ENCODE measurements at regions not wholly inside any gene's neighbourhood (a gene's known extent, or its start where the extent isn't known, plus 50 kb on each side); places are given as distances from the start of the nearest gene placed in this dataset.
"Not testable (repeated sequence)": the region's sequence is repeated elsewhere in the genome, so short reads cannot be mapped to it uniquely, and the experiment has no call there.

DNA sequence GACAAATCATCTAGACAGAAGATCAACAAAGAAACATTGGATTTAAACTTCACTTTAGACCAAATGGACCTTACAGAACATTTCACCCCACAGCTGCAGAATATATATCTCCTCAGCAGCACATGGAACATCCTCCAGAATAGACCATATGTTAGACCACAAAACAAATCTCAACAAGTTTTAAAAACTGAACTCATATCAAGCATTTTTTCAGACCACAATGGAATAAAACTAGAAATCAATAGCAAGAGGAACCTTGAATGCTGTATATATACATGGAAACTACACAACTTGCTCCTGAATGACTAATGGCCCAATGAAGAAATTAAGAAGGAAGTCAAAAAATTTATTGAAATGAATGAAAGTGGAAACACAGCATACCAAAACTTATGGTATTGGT is 157.7 kb downstream of the MTERF1 start:
- H3K9me3 ChIP-seq = peaks cover 0 to 3% of the 10 kb centered on the region in 2 donors
- H3K36me3 ChIP-seq = no peaks in the 10 kb centered on the region
- no peak overlapping the region for H3K4me3 ChIP-seq
- TF ChIP-seq, protein P1, sequence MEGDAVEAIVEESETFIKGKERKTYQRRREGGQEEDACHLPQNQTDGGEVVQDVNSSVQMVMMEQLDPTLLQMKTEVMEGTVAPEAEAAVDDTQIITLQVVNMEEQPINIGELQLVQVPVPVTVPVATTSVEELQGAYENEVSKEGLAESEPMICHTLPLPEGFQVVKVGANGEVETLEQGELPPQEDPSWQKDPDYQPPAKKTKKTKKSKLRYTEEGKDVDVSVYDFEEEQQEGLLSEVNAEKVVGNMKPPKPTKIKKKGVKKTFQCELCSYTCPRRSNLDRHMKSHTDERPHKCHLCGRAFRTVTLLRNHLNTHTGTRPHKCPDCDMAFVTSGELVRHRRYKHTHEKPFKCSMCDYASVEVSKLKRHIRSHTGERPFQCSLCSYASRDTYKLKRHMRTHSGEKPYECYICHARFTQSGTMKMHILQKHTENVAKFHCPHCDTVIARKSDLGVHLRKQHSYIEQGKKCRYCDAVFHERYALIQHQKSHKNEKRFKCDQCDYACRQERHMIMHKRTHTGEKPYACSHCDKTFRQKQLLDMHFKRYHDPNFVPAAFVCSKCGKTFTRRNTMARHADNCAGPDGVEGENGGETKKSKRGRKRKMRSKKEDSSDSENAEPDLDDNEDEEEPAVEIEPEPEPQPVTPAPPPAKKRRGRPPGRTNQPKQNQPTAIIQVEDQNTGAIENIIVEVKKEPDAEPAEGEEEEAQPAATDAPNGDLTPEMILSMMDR (IDR thresholded peaks at IDR 0.05) = no peak
- TF ChIP-seq POLR2A (IDR thresholded peaks at IDR 0.05) = no peak
- DNase-seq = no peak
- no peaks in the 10 kb centered on the region for H3K27me3 ChIP-seq
- H3K27ac ChIP-seq = no peak overlapping the region
- H3K4me1 ChIP-seq = no peaks in the 10 kb centered on the region
- intact Hi-C loops (cut with DNase I; ENCODE audit: low total_unique reads) = no loop called here

DNA sequence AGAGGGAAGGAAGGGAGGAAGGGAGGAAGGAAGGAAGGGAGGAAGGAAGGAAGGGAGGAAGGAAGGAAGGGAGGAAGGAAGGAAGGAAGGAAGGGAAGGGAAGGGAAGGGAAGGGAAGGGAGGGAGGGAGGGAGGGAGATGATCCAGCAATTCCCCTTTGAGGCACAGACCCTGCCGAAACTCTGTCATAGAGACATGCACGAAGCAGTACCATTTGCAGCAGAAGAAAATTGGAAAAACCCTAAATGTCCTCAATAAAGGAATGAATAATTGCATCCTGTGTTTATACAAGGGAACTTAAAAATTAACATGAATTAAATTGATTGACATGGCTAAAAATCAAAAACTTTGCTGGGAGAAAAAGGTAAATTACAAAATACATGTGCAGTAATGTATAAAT is 151.5 kb downstream of the MTERF1 start:
- H3K27me3 ChIP-seq; intact Hi-C loops (cut with DNase I; ENCODE audit: low total_unique reads); H3K4me3 ChIP-seq; H3K36me3 ChIP-seq; H3K9me3 ChIP-seq; DNase-seq; H3K4me1 ChIP-seq; H3K27ac ChIP-seq: not testable (repeated sequence)

DNA sequence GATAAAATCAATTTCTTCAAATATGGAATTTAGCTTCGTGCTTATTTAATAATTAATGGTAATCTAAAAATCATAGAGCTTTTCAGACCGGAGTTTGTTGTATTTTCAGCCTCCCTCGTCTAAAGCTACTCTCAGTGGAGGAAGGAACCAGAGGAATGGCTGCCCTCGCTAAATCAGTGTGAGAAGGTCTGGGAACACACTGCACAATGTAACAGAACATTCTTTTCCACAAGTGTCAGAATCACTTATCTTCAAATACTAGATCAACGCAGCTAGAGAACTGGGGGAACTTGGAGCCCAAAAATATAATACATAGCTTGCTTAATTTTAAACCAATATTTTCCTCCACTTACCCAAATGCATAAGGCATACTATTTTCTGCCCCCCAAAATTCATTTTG is 148.5 kb downstream of the MTERF1 start:
- Histone ChIP-seq H3K36me3 (no peaks in the 10 kb centered on the region), H3K27ac (no peak overlapping the region), H3K4me1 (no peaks in the 10 kb centered on the region), H3K4me3 (no peak overlapping the region), H3K9me3 (peaks cover 0 to 6% of the 10 kb centered on the region in 2 donors), H3K27me3 (no peaks in the 10 kb centered on the region)
- TF ChIP-seq POLR2A (IDR thresholded peaks at IDR 0.05) = no peak
- TF ChIP-seq, protein P1 (IDR thresholded peaks at IDR 0.05) = no peak
- no peak for DNase-seq
- intact Hi-C loops (cut with DNase I; ENCODE audit: low total_unique reads) = no loop called here

DNA sequence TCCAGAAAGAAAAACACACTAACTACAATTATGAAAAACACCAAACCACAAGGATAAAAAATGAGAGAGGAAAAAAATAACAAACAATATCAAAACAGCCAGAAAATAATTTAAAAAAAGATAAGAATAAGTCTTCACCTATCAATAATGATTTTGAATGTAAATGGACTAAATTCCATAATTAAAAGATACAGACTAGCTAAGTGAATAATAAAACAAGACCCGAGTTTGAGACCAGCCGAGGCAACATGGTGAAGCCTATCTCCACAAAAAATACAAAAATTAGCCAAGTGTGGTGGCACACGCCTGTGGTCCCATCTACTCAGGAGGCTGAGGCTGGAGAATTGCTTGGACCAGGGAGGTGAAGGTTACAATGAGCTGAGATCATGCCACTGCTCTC is 131.1 kb downstream of the MTERF1 start:
- Histone ChIP-seq H3K9me3 (peaks cover 0 to 2% of the 10 kb centered on the region in 2 donors), H3K36me3 (no peaks in the 10 kb centered on the region), H3K4me1 (no peaks in the 10 kb centered on the region), H3K27me3 (no peaks in the 10 kb centered on the region), H3K27ac (no peak overlapping the region), H3K4me3 (no peak overlapping the region)
- no peak for DNase-seq
- TF ChIP-seq POLR2A (IDR thresholded peaks at IDR 0.05) = no peak
- TF ChIP-seq, protein P1 (IDR thresholded peaks at IDR 0.05) = no peak
- intact Hi-C loops (cut with DNase I; ENCODE audit: low total_unique reads) = no loop called here

DNA sequence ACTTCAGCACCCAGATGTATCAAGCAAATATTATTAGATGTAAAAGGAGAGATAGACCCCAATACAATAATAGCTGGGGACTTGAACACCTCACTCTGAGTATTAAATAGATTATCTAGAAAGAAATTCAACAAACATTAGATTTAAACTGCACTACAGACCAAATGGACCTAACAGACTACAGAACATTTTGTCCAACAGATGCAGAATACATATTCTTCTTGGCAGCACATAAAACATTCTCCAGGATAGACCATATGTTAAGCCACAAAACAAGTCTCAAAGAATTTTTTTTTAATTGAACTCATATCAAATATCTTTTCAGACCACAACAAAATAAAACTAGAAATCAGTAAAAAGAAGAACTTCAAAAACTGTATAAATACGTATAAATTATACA is 130.4 kb downstream of the MTERF1 start:
- Histone ChIP-seq H3K9me3 (peaks cover 0 to 2% of the 10 kb centered on the region in 2 donors), H3K36me3 (no peaks in the 10 kb centered on the region), H3K4me1 (no peaks in the 10 kb centered on the region), H3K27me3 (no peaks in the 10 kb centered on the region), H3K27ac (no peak overlapping the region), H3K4me3 (no peak overlapping the region)
- no peak for TF ChIP-seq POLR2A (IDR thresholded peaks at IDR 0.05)
- TF ChIP-seq, protein P1 (IDR thresholded peaks at IDR 0.05) = no peak
- intact Hi-C loops (cut with DNase I; ENCODE audit: low total_unique reads) = no loop called here
- no peak for DNase-seq

DNA sequence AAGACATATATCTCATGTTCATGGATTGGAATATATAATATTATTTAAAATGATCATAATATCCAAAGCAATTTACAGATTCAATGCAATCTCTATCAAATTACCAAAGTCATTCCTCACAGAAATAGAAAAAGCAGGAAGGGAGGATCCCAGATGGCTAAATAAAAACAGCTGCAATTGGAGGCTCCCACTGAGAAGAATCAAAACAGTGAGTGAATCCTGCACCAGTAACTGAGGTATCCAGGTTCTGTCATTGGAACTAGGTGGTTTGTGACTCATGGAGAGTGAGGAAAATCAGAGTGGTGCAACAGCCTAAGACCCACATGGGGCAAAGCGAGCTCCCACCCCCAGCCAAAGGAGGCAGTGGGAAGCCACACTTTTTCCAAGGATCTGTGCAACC is 128.4 kb downstream of the MTERF1 start:
- intact Hi-C loops (cut with DNase I; ENCODE audit: low total_unique reads) = no loop called here
- no peak overlapping the region for H3K27ac ChIP-seq
- H3K4me3 ChIP-seq = no peak overlapping the region
- TF ChIP-seq, protein P1 (IDR thresholded peaks at IDR 0.05) = no peak
- TF ChIP-seq POLR2A (IDR thresholded peaks at IDR 0.05) = no peak
- H3K36me3 ChIP-seq = no peaks in the 10 kb centered on the region
- H3K9me3 ChIP-seq = peaks cover 0 to 2% of the 10 kb centered on the region in 2 donors
- H3K27me3 ChIP-seq = no peaks in the 10 kb centered on the region
- no peak for DNase-seq
- H3K4me1 ChIP-seq = no peaks in the 10 kb centered on the region

DNA sequence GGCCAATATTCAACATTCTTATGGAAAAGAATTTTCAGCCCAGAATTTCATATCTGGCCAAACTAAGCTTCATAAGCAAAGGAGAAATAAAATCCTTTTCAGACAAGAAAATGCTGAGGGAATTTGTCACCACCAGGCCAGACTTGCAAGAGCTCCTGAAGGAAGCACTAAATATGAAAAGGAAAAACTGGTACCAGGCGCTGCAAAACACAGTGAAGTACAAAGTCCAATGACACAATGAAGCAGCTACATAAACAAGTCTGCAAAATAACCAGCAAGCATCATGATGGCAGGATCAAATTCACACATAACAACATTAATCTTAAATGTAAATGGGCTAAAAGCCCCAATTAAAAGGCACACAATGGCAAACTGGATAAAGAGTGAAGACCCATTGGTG is 126.2 kb downstream of the MTERF1 start:
- H3K9me3 ChIP-seq; intact Hi-C loops (cut with DNase I; ENCODE audit: low total_unique reads); DNase-seq; H3K27ac ChIP-seq; H3K4me3 ChIP-seq; H3K4me1 ChIP-seq; H3K36me3 ChIP-seq; H3K27me3 ChIP-seq: not testable (repeated sequence)

DNA sequence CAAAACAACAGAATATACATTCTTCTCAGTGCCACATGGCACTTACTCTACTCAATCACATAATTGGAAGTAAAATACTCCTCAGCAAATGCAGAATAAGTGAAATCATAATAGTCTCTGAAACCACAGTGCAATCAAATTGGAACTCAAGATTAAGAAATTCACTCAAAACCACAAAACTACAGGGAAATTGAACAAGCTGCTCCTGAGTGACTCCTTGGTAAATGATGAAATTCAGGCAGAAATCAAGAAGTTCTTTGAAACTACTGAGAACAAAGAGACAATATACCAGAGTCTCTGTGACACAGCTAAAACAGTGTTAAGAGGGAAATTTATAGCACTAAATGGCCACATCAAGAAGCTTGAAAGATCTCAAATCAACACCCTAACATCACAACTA is 125.4 kb downstream of the MTERF1 start:
- H3K4me1 ChIP-seq; DNase-seq; H3K4me3 ChIP-seq; H3K9me3 ChIP-seq; intact Hi-C loops (cut with DNase I; ENCODE audit: low total_unique reads); H3K27me3 ChIP-seq; H3K27ac ChIP-seq; H3K36me3 ChIP-seq: not testable (repeated sequence)
